GM19025 (cell line): ENCODE measurements at regions not wholly inside any gene's neighbourhood (a gene's known extent, or its start where the extent isn't known, plus 50 kb on each side); places are given as distances from the start of the nearest gene placed in this dataset.
"Not testable (repeated sequence)": the region's sequence is repeated elsewhere in the genome, so short reads cannot be mapped to it uniquely, and the experiment has no call there.

Experiments
- ATAC-seq: cut with Tn5 transposase; IDR thresholded peaks from one replicate; pipeline ENCODE4 v1.9.1; 2021; ENCODE audit warnings: mild to moderate bottlenecking, low read depth, moderate library complexity; ENCODE audit not compliant: unreplicated experiment

- no peak for ATAC-seq
These were observed 311.9 kb downstream of the DAD1 start for GRCh38 chr14:22276913-22277816.

- ATAC-seq, result no peak
These were observed 316.9 kb downstream of the DAD1 start for GRCh38 chr14:22271838-22272799.

GRCh38 chr14:22268875-22269274, 320.1 kb downstream of the DAD1 start:
- ATAC-seq, result no peak

- ATAC-seq, result no peak
These were observed 322.3 kb downstream of the DAD1 start for GRCh38 chr14:22266683-22267082.

GRCh38 chr14:22266142-22266442, 322.9 kb downstream of the DAD1 start:
- no peak for ATAC-seq

- ATAC-seq, result no peak
These were observed 323.5 kb downstream of the DAD1 start for GRCh38 chr14:22265319-22266141.

GRCh38 chr14:22264759-22265158, 324.3 kb downstream of the DAD1 start:
- no peak for ATAC-seq

- no peak for ATAC-seq
These were observed 325.1 kb downstream of the DAD1 start for GRCh38 chr14:22263961-22264360.

- ATAC-seq, result no peak
These were observed 326.1 kb downstream of the DAD1 start for GRCh38 chr14:22262881-22263280.

- no peak for ATAC-seq
These were observed 333.7 kb downstream of the DAD1 start for GRCh38 chr14:22255017-22255950.

GRCh38 chr14:22252686-22253085, 336.3 kb downstream of the DAD1 start:
- ATAC-seq, result no peak

- no peak for ATAC-seq
These were observed 337.9 kb downstream of the DAD1 start for GRCh38 chr14:22251090-22251489.

GRCh38 chr14:22249770-22250169, 339.3 kb downstream of the DAD1 start:
- no peak for ATAC-seq

- ATAC-seq, result no peak
These were observed 344.9 kb downstream of the DAD1 start for GRCh38 chr14:22243971-22244581.

GRCh38 chr14:22238320-22238719, 350.7 kb downstream of the DAD1 start:
- not testable (repeated sequence) for ATAC-seq

GRCh38 chr14:22233377-22233776, 355.6 kb downstream of the DAD1 start:
- ATAC-seq, result no peak

- ATAC-seq, result no peak
These were observed 356.1 kb downstream of the DAD1 start for GRCh38 chr14:22232933-22233332.

GRCh38 chr14:22232486-22232885, 356.5 kb downstream of the DAD1 start:
- ATAC-seq, result no peak

- no peak for ATAC-seq
These were observed 358.0 kb downstream of the DAD1 start for GRCh38 chr14:22231018-22231417.
